ENCODE measurements at regions not wholly inside any gene's neighbourhood (a gene's known extent, or its start where the extent isn't known, plus 50 kb on each side); places are given as distances from the start of the nearest gene placed in this dataset.
A peak's percentile ranks its signal among the peaks of the same experiment; 100 is the strongest.

GRCh38 chr11:70606951-70607330, 208.6 kb downstream of the CTTN start:
- WGBS (ENCODE audit: insufficient coverage, low coverage, low lambda C conversion rate, missing lambda C conversion rate): 60% methylated on average over 3 of the region's 10 CpGs
- DNase-seq (peak in 1 of 3 donors; percentile 45), ATAC-seq (peak in 2 of 4 donors; percentile 28 to 65)
- no peaks in the 10 kb centered on the region for H3K9me3 ChIP-seq
- no peak for TF ChIP-seq POLR2A (IDR thresholded peaks at IDR 0.05)
- TF ChIP-seq CTCF (IDR thresholded peaks at IDR 0.05): no peak
- no peak overlapping the region for H3K4me3 ChIP-seq
- no peaks in the 10 kb centered on the region for H3K27me3 ChIP-seq
- no peaks in the 10 kb centered on the region for H3K36me3 ChIP-seq
- intact Hi-C loops (cut with DNase I): no loop called here
- peaks cover 0 to 12% (median 0%) of the 10 kb centered on the region in 4 donors for H3K4me1 ChIP-seq
- no peak overlapping the region for H3K27ac ChIP-seq

GRCh38 chr11:70607561-70607960, 209.2 kb downstream of the CTTN start:
- Histone ChIP-seq H3K9me3 (no peaks in the 10 kb centered on the region), H3K36me3 (no peaks in the 10 kb centered on the region), H3K4me3 (no peak overlapping the region), H3K4me1 (peaks cover 0 to 12% (median 0%) of the 10 kb centered on the region in 4 donors), H3K27me3 (no peaks in the 10 kb centered on the region), H3K27ac (no peak overlapping the region)
- peak in 1 of 4 donors; percentile 10 for ATAC-seq
- intact Hi-C loops (cut with DNase I): no loop called here
- WGBS (ENCODE audit: insufficient coverage, low coverage, low lambda C conversion rate, missing lambda C conversion rate): 60% methylated on average over 3 of the region's 6 CpGs
- no peak for TF ChIP-seq CTCF (IDR thresholded peaks at IDR 0.05)
- TF ChIP-seq POLR2A (IDR thresholded peaks at IDR 0.05): no peak
- DNase-seq: peak in 1 of 3 donors; percentile 37

GRCh38 chr11:70608568-70609470, 210.5 kb downstream of the CTTN start:
- H3K9me3 ChIP-seq: no peaks in the 10 kb centered on the region
- no peak overlapping the region for H3K27ac ChIP-seq
- peaks cover 0 to 12% (median 0%) of the 10 kb centered on the region in 4 donors for H3K4me1 ChIP-seq
- ATAC-seq (no peak), DNase-seq (peak in 1 of 3 donors; percentile 35)
- no peak overlapping the region for H3K4me3 ChIP-seq
- 55% methylated on average over 17 of the region's 35 CpGs for WGBS (ENCODE audit: insufficient coverage, low coverage, low lambda C conversion rate, missing lambda C conversion rate)
- no peaks in the 10 kb centered on the region for H3K27me3 ChIP-seq
- intact Hi-C loops (cut with DNase I): no loop called here
- H3K36me3 ChIP-seq: no peaks in the 10 kb centered on the region
- TF ChIP-seq CTCF (IDR thresholded peaks at IDR 0.05) (no peak), POLR2A (IDR thresholded peaks at IDR 0.05) (no peak)

GRCh38 chr11:70610566-70611565, 212.5 kb downstream of the CTTN start:
- ATAC-seq: peak; percentile 21 to 67 (median 44)
- H3K4me3 ChIP-seq: no peak overlapping the region
- peaks cover 0 to 12% (median 0%) of the 10 kb centered on the region in 4 donors for H3K4me1 ChIP-seq
- no peaks in the 10 kb centered on the region for H3K27me3 ChIP-seq
- TF ChIP-seq POLR2A (IDR thresholded peaks at IDR 0.05) (no peak), CTCF (IDR thresholded peaks at IDR 0.05) (no peak)
- DNase-seq: peak in 1 of 3 donors; percentile 31
- H3K36me3 ChIP-seq: no peaks in the 10 kb centered on the region
- intact Hi-C loops (cut with DNase I): no loop called here
- H3K27ac ChIP-seq: no peak overlapping the region
- WGBS (ENCODE audit: insufficient coverage, low coverage, low lambda C conversion rate, missing lambda C conversion rate): 54% methylated on average over 12 of the region's 22 CpGs
- no peaks in the 10 kb centered on the region for H3K9me3 ChIP-seq
